IPS-20b (cell line): ENCODE measurements at regions not wholly inside any gene's neighbourhood (a gene's known extent, or its start where the extent isn't known, plus 50 kb on each side); places are given as distances from the start of the nearest gene placed in this dataset.

Experiments
- H3K27ac ChIP-seq: one replicate; pipeline ENCODE4 v1.5.1; 2013; ENCODE audit warnings: low read length
- H3K27me3 ChIP-seq: 2 replicates; pipeline ENCODE4 v1.6.1; 2013; ENCODE audit warnings: mild to moderate bottlenecking, low read length, inconsistent platforms; ENCODE audit not compliant: insufficient read depth
- H3K36me3 ChIP-seq: 2 replicates; pipeline ENCODE4 v1.6.1; 2013; ENCODE audit warnings: low read depth, mild to moderate bottlenecking, inconsistent platforms, low read length, moderate library complexity; ENCODE audit not compliant: insufficient read depth
- H3K4me1 ChIP-seq: 2 replicates; pipeline ENCODE4 v1.6.1; 2013; ENCODE audit warnings: mild to moderate bottlenecking, control low read depth, inconsistent platforms, low read length, moderate library complexity; ENCODE audit not compliant: insufficient read depth
- H3K4me3 ChIP-seq: 2 replicates; pipeline ENCODE4 v1.5.1; 2013; ENCODE audit warnings: mild to moderate bottlenecking, low read length, inconsistent platforms
- H3K9ac ChIP-seq: 2 replicates; pipeline ENCODE4 v1.6.1; 2013; ENCODE audit warnings: low read depth, mild to moderate bottlenecking, inconsistent platforms, low read length, moderate library complexity
- H3K9me3 ChIP-seq: 2 replicates; pipeline ENCODE4 v1.6.1; 2013; ENCODE audit warnings: mild to moderate bottlenecking, low read depth, low read length, inconsistent platforms; ENCODE audit not compliant: insufficient read depth

DNA sequence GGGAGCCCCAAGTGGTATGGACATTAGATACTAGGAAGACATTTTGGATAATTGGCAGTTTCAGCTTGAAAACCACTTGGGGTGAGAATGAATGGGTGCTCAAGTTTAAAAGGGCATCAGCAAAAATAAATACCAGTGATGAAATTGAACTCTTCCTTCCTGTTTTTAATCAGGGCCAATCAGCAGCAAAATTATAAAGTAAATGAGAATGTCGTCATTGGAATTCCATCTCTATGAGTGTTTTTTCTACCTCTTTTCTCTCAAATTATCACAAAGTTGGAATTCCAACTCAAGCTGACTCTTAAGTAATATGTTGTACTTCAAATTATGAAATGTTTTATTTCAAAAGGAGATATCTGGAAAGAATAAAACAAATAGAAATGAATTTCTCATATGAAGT lies 730.6 kb downstream of the METTL15 start:
- Histone ChIP-seq H3K4me3 (no peak overlapping the region), H3K27ac (no peak overlapping the region), H3K36me3 (no peaks in the 10 kb centered on the region), H3K9ac (no peak overlapping the region), H3K4me1 (peaks cover 25% of the 10 kb centered on the region), H3K27me3 (no peaks in the 10 kb centered on the region), H3K9me3 (no peaks in the 10 kb centered on the region)

DNA sequence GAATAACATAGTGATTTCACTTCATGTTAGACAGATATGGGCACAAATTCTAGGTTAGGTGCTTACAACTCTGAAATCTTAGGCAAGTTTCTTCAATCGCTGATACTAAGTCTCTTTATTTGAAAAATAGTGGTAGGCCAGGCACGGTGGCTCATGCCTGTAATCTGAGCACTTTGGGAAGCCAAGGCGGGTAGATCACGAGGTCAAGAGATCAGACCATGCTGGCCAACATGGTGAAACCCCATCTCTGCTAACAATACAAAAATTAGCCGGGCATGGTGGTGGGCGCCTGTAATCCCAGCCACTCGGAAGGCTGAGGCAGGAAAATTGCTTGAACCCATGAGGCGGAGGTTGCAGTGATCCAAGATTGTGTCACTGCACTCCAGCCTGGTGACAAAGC lies 729.4 kb downstream of the METTL15 start:
- H3K36me3 ChIP-seq = no peaks in the 10 kb centered on the region
- H3K4me1 ChIP-seq = peaks cover 28% of the 10 kb centered on the region
- no peaks in the 10 kb centered on the region for H3K27me3 ChIP-seq
- no peak overlapping the region for H3K4me3 ChIP-seq
- H3K27ac ChIP-seq = no peak overlapping the region
- no peak overlapping the region for H3K9ac ChIP-seq
- no peaks in the 10 kb centered on the region for H3K9me3 ChIP-seq

DNA sequence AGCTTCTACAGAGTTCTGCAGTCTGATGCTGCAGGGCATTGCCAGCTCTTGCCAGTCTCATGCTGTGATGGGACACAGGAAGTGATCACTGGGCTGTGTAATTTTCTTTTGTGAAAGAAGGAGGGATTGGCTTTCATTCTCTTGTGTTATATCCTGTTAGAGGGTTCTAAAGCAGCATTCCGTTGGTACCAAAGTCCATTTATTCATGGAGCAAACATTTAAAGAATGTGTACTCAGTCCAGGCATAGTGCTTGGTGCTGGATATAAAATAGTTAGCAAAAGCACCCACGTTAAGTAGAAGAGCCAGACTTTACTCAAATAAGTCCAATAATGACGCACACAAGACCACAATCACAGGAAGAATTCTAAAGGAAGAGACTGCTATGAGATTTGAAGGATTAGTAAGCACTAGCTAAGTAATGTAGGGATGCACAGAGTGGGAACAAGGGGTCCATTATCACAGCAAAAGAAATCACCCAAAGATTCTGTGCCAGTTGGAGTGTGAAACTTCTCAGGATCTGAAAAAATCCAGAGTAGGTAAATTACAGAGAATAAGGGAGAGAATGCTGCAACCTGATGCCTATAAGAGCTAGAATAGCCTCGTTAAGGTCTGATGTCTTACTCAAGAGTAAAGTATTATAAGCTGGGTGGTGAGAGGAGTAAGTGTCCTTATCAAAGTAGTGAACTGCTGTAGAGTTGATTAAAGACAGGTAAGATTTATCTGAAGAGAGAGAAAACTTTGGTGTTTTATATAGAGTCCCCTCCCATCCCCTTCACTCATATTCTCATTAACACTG lies 728.3 kb downstream of the METTL15 start:
- Histone ChIP-seq H3K4me3 (no peak overlapping the region), H3K27me3 (no peaks in the 10 kb centered on the region), H3K4me1 (peaks cover 28% of the 10 kb centered on the region), H3K9ac (no peak overlapping the region), H3K27ac (no peak overlapping the region), H3K9me3 (no peaks in the 10 kb centered on the region), H3K36me3 (no peaks in the 10 kb centered on the region)

GRCh38 chr11:28835790-28836189 lies 727.6 kb downstream of the METTL15 start:
- Histone ChIP-seq H3K9ac (no peak overlapping the region), H3K27ac (no peak overlapping the region), H3K9me3 (no peaks in the 10 kb centered on the region), H3K4me1 (peaks cover 28% of the 10 kb centered on the region), H3K27me3 (no peaks in the 10 kb centered on the region), H3K4me3 (no peak overlapping the region), H3K36me3 (no peaks in the 10 kb centered on the region)

GRCh38 chr11:28835317-28835716 lies 727.1 kb downstream of the METTL15 start:
- no peaks in the 10 kb centered on the region for H3K9me3 ChIP-seq
- H3K27me3 ChIP-seq = no peaks in the 10 kb centered on the region
- no peaks in the 10 kb centered on the region for H3K36me3 ChIP-seq
- no peak overlapping the region for H3K9ac ChIP-seq
- H3K4me1 ChIP-seq = peaks cover 28% of the 10 kb centered on the region
- H3K4me3 ChIP-seq = no peak overlapping the region
- no peak overlapping the region for H3K27ac ChIP-seq

GRCh38 chr11:28834877-28835276 lies 726.7 kb downstream of the METTL15 start:
- H3K4me1 ChIP-seq = peaks cover 28% of the 10 kb centered on the region
- no peaks in the 10 kb centered on the region for H3K27me3 ChIP-seq
- no peaks in the 10 kb centered on the region for H3K36me3 ChIP-seq
- no peak overlapping the region for H3K27ac ChIP-seq
- H3K4me3 ChIP-seq = no peak overlapping the region
- H3K9me3 ChIP-seq = no peaks in the 10 kb centered on the region
- H3K9ac ChIP-seq = no peak overlapping the region

DNA sequence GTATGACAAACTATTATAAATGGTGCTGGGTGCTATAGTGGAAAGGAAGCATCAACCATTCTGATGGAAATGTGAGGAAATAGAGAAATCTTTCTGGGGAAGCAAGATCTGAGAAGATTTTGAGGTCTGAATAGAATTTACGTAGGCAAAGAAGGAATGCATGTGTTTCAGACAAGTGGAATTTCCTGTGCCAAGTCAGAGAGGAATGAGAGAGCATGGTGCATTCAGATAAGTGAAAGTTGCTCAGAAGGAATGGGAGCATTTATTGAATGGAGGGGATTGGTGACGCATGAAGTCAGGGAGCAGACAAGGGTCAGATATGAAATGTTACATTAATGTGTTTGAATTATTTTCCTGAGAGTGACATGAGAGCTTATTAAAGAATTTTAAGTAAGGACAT lies 725.5 kb downstream of the METTL15 start:
- Histone ChIP-seq H3K9ac (no peak overlapping the region), H3K4me1 (peaks cover 28% of the 10 kb centered on the region), H3K27ac (no peak overlapping the region), H3K36me3 (no peaks in the 10 kb centered on the region), H3K27me3 (no peaks in the 10 kb centered on the region), H3K9me3 (no peaks in the 10 kb centered on the region), H3K4me3 (no peak overlapping the region)

GRCh38 chr11:28833169-28833568 lies 725.0 kb downstream of the METTL15 start:
- Histone ChIP-seq H3K4me1 (peaks cover 28% of the 10 kb centered on the region), H3K4me3 (no peak overlapping the region), H3K9ac (no peak overlapping the region), H3K27ac (no peak overlapping the region), H3K36me3 (no peaks in the 10 kb centered on the region), H3K9me3 (no peaks in the 10 kb centered on the region), H3K27me3 (no peaks in the 10 kb centered on the region)

GRCh38 chr11:28826807-28827206 lies 718.6 kb downstream of the METTL15 start:
- H3K9me3 ChIP-seq = no peaks in the 10 kb centered on the region
- H3K9ac ChIP-seq = no peak overlapping the region
- H3K36me3 ChIP-seq = no peaks in the 10 kb centered on the region
- no peaks in the 10 kb centered on the region for H3K27me3 ChIP-seq
- H3K27ac ChIP-seq = no peak overlapping the region
- H3K4me1 ChIP-seq = peaks cover 3% of the 10 kb centered on the region; the same call in 1 of the 2 replicates
- H3K4me3 ChIP-seq = no peak overlapping the region

GRCh38 chr11:28822576-28822975 lies 714.4 kb downstream of the METTL15 start:
- no peak overlapping the region for H3K9ac ChIP-seq
- H3K36me3 ChIP-seq = no peaks in the 10 kb centered on the region
- no peaks in the 10 kb centered on the region for H3K27me3 ChIP-seq
- H3K4me3 ChIP-seq = no peak overlapping the region
- no peaks in the 10 kb centered on the region for H3K9me3 ChIP-seq
- no peak overlapping the region for H3K27ac ChIP-seq
- H3K4me1 ChIP-seq = peaks cover 3% of the 10 kb centered on the region; the same call in 1 of the 2 replicates

- H3K36me3 ChIP-seq = no peaks in the 10 kb centered on the region
- no peak overlapping the region for H3K4me3 ChIP-seq
- H3K9ac ChIP-seq = no peak overlapping the region
- H3K9me3 ChIP-seq = no peaks in the 10 kb centered on the region
- no peaks in the 10 kb centered on the region for H3K27me3 ChIP-seq
- H3K27ac ChIP-seq = no peak overlapping the region
- H3K4me1 ChIP-seq = peaks cover 3% of the 10 kb centered on the region; the same call in 1 of the 2 replicates
Observed at GRCh38 chr11:28820296-28820989, 712.3 kb downstream of the METTL15 start.

DNA sequence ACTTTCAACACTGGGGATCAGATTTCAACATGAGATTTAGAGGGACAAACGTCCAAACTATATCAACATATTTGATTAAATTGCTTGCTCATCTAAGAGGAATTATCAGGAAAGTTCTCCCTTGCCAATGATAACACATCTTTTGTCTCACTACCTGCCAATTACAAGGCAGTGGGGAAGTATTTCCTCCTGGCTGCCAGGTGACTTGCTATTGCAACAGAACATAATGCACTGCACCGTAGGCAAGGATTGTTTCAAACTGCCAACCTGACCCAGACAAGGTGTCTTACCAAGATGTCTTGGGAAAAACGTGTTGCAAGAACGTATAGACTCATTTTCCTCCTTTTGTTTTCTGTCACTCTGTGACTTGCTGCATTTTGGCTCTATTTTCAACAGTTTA lies 711.6 kb downstream of the METTL15 start:
- Histone ChIP-seq H3K4me3 (no peak overlapping the region), H3K9ac (no peak overlapping the region), H3K36me3 (no peaks in the 10 kb centered on the region), H3K4me1 (peaks cover 3% of the 10 kb centered on the region; the same call in 1 of the 2 replicates), H3K9me3 (no peaks in the 10 kb centered on the region), H3K27me3 (no peaks in the 10 kb centered on the region), H3K27ac (no peak overlapping the region)
